CD14-positive monocyte (primary cell): ENCODE measurements at regions not wholly inside any gene's neighbourhood (a gene's known extent, or its start where the extent isn't known, plus 50 kb on each side); places are given as distances from the start of the nearest gene placed in this dataset.

Source experiments
- DNase-seq, 3 donors: peaks; one replicate each; pipeline ENCODE4 v3.0.0-alpha.2; 2011 to 2022
- H2AFZ ChIP-seq: 2 replicates; pipeline ENCODE4 v1.6.0; 2012; ENCODE audit warnings: mild to moderate bottlenecking, low read depth, low read length, inconsistent platforms; ENCODE audit not compliant: insufficient read depth, poor library complexity, severe bottlenecking
- H3K27ac ChIP-seq, 2 donors: 1 replicate in 1 of 2; 2 replicates in 1 of 2; pipeline ENCODE4 v1.5.1; 2012 to 2013; ENCODE audit warnings: low read length in 2 of 2, control low read depth in 1 of 2, inconsistent platforms in 1 of 2, low read depth in 1 of 2, mild to moderate bottlenecking in 1 of 2
- H3K27me3 ChIP-seq, 2 donors: one replicate each; pipeline versions ENCODE4 v1.6.0 to v1.6.1; 2011 to 2013; ENCODE audit warnings: low read length in 2 of 2; ENCODE audit not compliant: control insufficient read depth in 2 of 2, insufficient read depth in 2 of 2
- H3K36me3 ChIP-seq, 2 donors: replicated peaks in 1 of 2; 1 replicate in 1 of 2; 2 replicates in 1 of 2; pipeline versions ENCODE4 v1.5.1 to v1.6.1; 2012 to 2013; ENCODE audit warnings: low read length in 2 of 2, control low read depth in 1 of 2, inconsistent platforms in 1 of 2, mild to moderate bottlenecking in 1 of 2; ENCODE audit not compliant: insufficient read depth in 2 of 2, control insufficient read depth in 1 of 2
- H3K4me1 ChIP-seq, 2 donors: 1 replicate in 1 of 2; 2 replicates in 1 of 2; pipeline versions ENCODE4 v1.5.1 to v1.6.1; 2012 to 2013; ENCODE audit warnings: low read length in 2 of 2, control low read depth in 1 of 2, inconsistent platforms in 1 of 2, mild to moderate bottlenecking in 1 of 2, moderate library complexity in 1 of 2; ENCODE audit not compliant: insufficient read depth in 2 of 2, control insufficient read depth in 1 of 2
- H3K4me2 ChIP-seq: replicated peaks from 2 replicates; pipeline ENCODE3; 2012; ENCODE audit warnings: low read length, moderate library complexity, mild to moderate bottlenecking; ENCODE audit not compliant: poor library complexity, severe bottlenecking; ENCODE audit errors: extremely low read depth
- H3K4me3 ChIP-seq, 3 experiments: fragments of 200-600 bp in 1 of 3; sonication (generic) in 1 of 3; replicated peaks in 1 of 3; 1 replicate in 2 of 3; 2 replicates in 1 of 3; pipeline ENCODE4 v1.5.1; 2011 to 2013; ENCODE audit warnings: low read length in 3 of 3, mild to moderate bottlenecking in 3 of 3, control low read depth in 2 of 3, low read depth in 2 of 3, inconsistent platforms in 1 of 3, moderate library complexity in 1 of 3
- H3K79me2 ChIP-seq: 2 replicates; pipeline ENCODE4 v1.6.0; 2012; ENCODE audit warnings: mild to moderate bottlenecking, control low read depth, inconsistent platforms, low read length, moderate library complexity; ENCODE audit not compliant: insufficient read depth
- H3K9ac ChIP-seq: 2 replicates; pipeline ENCODE4 v1.6.0; 2017; ENCODE audit warnings: low read length, mild to moderate bottlenecking; ENCODE audit not compliant: insufficient read depth, poor library complexity, severe bottlenecking
- H3K9me3 ChIP-seq, 2 donors: replicated peaks in 1 of 2; 1 replicate in 1 of 2; 2 replicates in 1 of 2; pipeline versions ENCODE4 v1.5.1 to v1.6.1; 2012 to 2013; ENCODE audit warnings: low read length in 2 of 2, control low read depth in 1 of 2; ENCODE audit not compliant: control insufficient read depth in 1 of 2, insufficient read depth in 1 of 2
- H4K20me1 ChIP-seq: 2 replicates; pipeline ENCODE4 v1.6.0; 2012; ENCODE audit warnings: mild to moderate bottlenecking, low read length, control low read depth, moderate library complexity; ENCODE audit not compliant: insufficient read depth
- H3K27ac Mint-ChIP-seq, 7 donors: one replicate each; pipeline ENCODE4 v1.8.0; 2020; ENCODE audit warnings: mild to moderate bottlenecking in 7 of 7, mixed read lengths in 7 of 7, moderate library complexity in 6 of 7, inconsistent platforms in 2 of 7
- H3K27me3 Mint-ChIP-seq, 3 donors: one replicate each; pipeline ENCODE4 v1.8.0; 2021 to 2022; ENCODE audit warnings: low read depth in 3 of 3, mild to moderate bottlenecking in 3 of 3, mixed read lengths in 3 of 3, moderate library complexity in 3 of 3, inconsistent platforms in 1 of 3
- H3K36me3 Mint-ChIP-seq, 2 donors: one replicate each; pipeline ENCODE4 v1.8.0; 2020; ENCODE audit warnings: mixed read lengths in 2 of 2, inconsistent platforms in 1 of 2, mild to moderate bottlenecking in 1 of 2
- H3K4me1 Mint-ChIP-seq: one replicate; pipeline ENCODE4 v1.8.0; 2020; ENCODE audit warnings: mild to moderate bottlenecking, mixed read lengths
- H3K4me3 Mint-ChIP-seq, 2 donors: one replicate each; pipeline ENCODE4 v1.8.0; 2020; ENCODE audit warnings: mild to moderate bottlenecking in 2 of 2, mixed read lengths in 2 of 2, moderate library complexity in 1 of 2
- H3K9me3 Mint-ChIP-seq, 7 donors: one replicate each; pipeline ENCODE4 v1.8.0; 2020 to 2022; ENCODE audit warnings: mixed read lengths in 7 of 7, mild to moderate bottlenecking in 6 of 7, moderate library complexity in 6 of 7, inconsistent platforms in 2 of 7
- CTCF ChIP-seq: fragments of 200-600 bp; IDR thresholded peaks from one replicate; pipeline ENCODE4 v1.8.0; 2022; ENCODE audit warnings: antibody characterized with exemption, mild to moderate bottlenecking
- WGBS: methylation state at CpG from one replicate; pipeline ENCODE4 v1.1.5; 2013; ENCODE audit warnings: missing lambda C conversion rate; ENCODE audit not compliant: insufficient coverage; 5-methylcytosine and 5-hydroxymethylcytosine counted together
- intact Hi-C, 2 donors: fragments of 100-400 bp; cut with micrococcal nuclease; formaldehyde crosslinking; loops; one replicate each; pipeline versions ENCODE4 v1.15.0 to v1.15.1; 2023

DNA sequence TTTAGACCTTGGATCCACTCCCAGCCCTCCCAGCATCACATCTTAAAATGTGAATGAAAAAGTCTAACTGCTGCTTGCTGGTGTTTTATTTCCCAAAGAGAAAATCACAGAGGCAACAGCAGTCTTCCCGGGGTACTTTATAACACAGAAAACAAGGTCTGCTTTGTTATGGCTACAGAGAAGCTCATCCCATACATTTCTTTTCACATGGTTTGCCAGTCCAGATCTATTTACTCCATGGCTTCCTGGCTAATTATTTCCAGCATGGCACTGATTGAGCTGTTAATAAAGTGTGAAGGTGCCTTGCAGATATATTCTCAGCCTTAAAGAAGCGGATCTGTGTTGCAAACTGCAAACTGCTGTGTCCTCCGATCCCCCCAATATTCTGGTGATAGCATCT, 466.1 kb upstream of the CFAP20DC start:
- Mint-ChIP-seq H3K4me3 (no peak overlapping the region), H3K27me3 (peaks cover 3 to 8% (median 5%) of the 10 kb centered on the region in 3 donors), H3K9me3 (peaks cover 0 to 15% (median 0%) of the 10 kb centered on the region in 7 donors), H3K36me3 (no peaks in the 10 kb centered on the region), H3K4me1 (peaks cover under 1% of the 10 kb centered on the region), H3K27ac (no peak overlapping the region)
- no peaks in the 10 kb centered on the region for H3K36me3 ChIP-seq
- no peaks in the 10 kb centered on the region for H3K79me2 ChIP-seq
- H3K4me3 ChIP-seq, result no peak overlapping the region
- H3K4me1 ChIP-seq, result no peaks in the 10 kb centered on the region
- no peak overlapping the region for H3K9ac ChIP-seq
- TF ChIP-seq CTCF, result no peak
- no peak overlapping the region for H2AFZ ChIP-seq
- H3K27me3 ChIP-seq, result no peaks in the 10 kb centered on the region
- WGBS, result no CpG with 5 or more reads among the region's 3 CpGs
- H3K4me2 ChIP-seq, result no peak overlapping the region
- no peaks in the 10 kb centered on the region for H4K20me1 ChIP-seq
- no peak for DNase-seq
- no peak overlapping the region for H3K27ac ChIP-seq
- H3K9me3 ChIP-seq, result peaks cover 0 to 3% of the 10 kb centered on the region in 2 donors
- intact Hi-C loops, result no loop called here

- Histone ChIP-seq H3K36me3 (no peaks in the 10 kb centered on the region), H3K27me3 (no peaks in the 10 kb centered on the region), H3K79me2 (no peaks in the 10 kb centered on the region), H2AFZ (no peak overlapping the region), H3K9me3 (peaks cover 0 to 3% of the 10 kb centered on the region in 2 donors), H3K4me3 (no peak overlapping the region), H3K9ac (no peak overlapping the region), H3K4me2 (no peak overlapping the region), H4K20me1 (no peaks in the 10 kb centered on the region), H3K27ac (no peak overlapping the region), H3K4me1 (no peaks in the 10 kb centered on the region)
- Mint-ChIP-seq H3K27ac (no peak overlapping the region), H3K9me3 (peaks cover 0 to 11% (median 0%) of the 10 kb centered on the region in 7 donors), H3K4me3 (no peak overlapping the region), H3K4me1 (peaks cover 3% of the 10 kb centered on the region), H3K27me3 (peaks cover 3 to 8% (median 5%) of the 10 kb centered on the region in 3 donors), H3K36me3 (no peaks in the 10 kb centered on the region)
- no peak for DNase-seq
- intact Hi-C loops, result no loop called here
- TF ChIP-seq CTCF, result no peak
- WGBS, result no CpG with 5 or more reads among the region's 7 CpGs
Observed at GRCh38 chr3:59514865-59515482, 465.1 kb upstream of the CFAP20DC start.
